GM12892 (cell line): ENCODE measurements at regions not wholly inside any gene's neighbourhood (a gene's known extent, or its start where the extent isn't known, plus 50 kb on each side); places are given as distances from the start of the nearest gene placed in this dataset.
"Not testable (repeated sequence)": the region's sequence is repeated elsewhere in the genome, so short reads cannot be mapped to it uniquely, and the experiment has no call there.

ENCODE experiments used
- POLR2A ChIP-seq: IDR thresholded peaks from 2 replicates; pipeline ENCODE4 v1.6.1; 2011; ENCODE audit warnings: low read depth, low read length, control low read depth
- POLR2AphosphoS5 ChIP-seq: IDR thresholded peaks from 2 replicates; pipeline ENCODE4 v1.6.1; 2011; ENCODE audit warnings: low read depth, low read length, control low read depth
- TAF1 ChIP-seq: IDR thresholded peaks from 2 replicates; pipeline ENCODE4 v1.6.1; 2011; ENCODE audit warnings: low read depth, mild to moderate bottlenecking, control low read depth, low read length, borderline replicate concordance

GRCh38 chrX:19244921-19245320 is 98.8 kb upstream of the PDHA1 start:
- TF ChIP-seq POLR2A, TAF1, POLR2AphosphoS5: not testable (repeated sequence)
